SH-SY5Y (cell line): ENCODE measurements at regions not wholly inside any gene's neighbourhood (a gene's known extent, or its start where the extent isn't known, plus 50 kb on each side); places are given as distances from the start of the nearest gene placed in this dataset.

Experiments
- GATA2 ChIP-seq: IDR thresholded peaks from 2 replicates; pipeline ENCODE4 v1.6.1; 2011; ENCODE audit warnings: mild to moderate bottlenecking, low read depth, low read length
- GATA3 ChIP-seq: IDR thresholded peaks from 2 replicates; pipeline ENCODE4 v1.6.1; 2011; ENCODE audit warnings: low read depth, mild to moderate bottlenecking, low read length, moderate library complexity

GRCh38 chr2:15721411-15722067 is 129.9 kb downstream of the DDX1 start:
- TF ChIP-seq GATA2 (no peak), GATA3 (no peak)

- no peak for TF ChIP-seq GATA3
- TF ChIP-seq GATA2: no peak
Measured at GRCh38 chr2:15722980-15723379, 131.3 kb downstream of the DDX1 start.

DNA sequence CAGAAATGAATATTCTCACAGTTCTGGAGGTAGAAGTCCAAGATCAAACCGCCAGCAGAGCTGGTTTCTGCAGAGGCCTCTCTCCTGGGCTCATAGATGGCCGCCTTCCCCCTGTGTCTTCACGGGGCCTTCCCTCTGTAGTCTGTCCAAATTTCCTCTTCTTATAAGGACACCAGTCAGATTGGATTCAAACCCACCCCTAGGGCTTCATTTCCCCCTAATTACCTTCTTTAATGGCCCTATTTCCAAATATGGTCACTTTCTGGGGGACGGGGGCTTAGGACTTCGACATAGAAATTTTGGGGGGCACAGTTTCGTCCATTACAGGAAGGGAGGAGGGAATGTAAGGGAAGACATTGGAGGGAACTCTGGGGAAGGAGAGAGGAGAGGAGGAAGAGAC is 132.6 kb downstream of the DDX1 start:
- TF ChIP-seq GATA3 (no peak), GATA2 (no peak)

DNA sequence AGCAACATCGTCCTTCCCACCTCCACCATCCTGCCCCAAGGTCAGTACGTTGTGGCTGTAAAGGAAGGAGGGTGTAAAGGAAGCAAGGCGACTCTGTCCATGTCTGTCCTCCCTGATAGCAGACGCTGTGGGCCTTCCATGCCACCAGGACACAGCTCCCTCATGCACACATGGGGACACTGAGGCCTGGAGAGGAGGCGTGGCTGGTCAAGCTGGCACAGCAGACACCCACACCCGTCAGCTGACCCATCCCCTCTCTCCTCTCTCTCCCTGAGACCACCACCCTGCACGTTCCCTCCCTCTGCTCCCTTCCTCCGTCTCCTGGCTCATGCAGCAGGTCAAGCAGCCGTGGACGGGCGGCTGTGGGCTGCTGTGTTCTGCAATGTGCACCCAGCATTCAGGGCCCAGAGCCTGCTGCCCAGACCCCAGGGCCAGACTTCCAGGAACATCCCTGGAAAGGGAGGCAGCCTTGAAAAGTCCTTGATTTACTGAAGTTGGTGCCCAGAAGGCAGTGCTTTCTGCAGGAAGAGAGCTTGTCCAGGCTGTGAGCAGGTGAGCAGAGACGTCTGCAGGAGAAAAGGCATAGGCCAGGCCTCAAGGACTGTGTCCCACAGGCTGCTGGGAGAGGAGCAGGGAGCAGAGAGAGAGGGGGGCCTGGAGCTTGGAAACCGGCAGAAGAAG is 133.6 kb downstream of the DDX1 start:
- TF ChIP-seq GATA3: no peak
- no peak for TF ChIP-seq GATA2

GRCh38 chr2:15725782-15726112 is 134.1 kb downstream of the DDX1 start:
- TF ChIP-seq GATA3 (no peak), GATA2 (no peak)

DNA sequence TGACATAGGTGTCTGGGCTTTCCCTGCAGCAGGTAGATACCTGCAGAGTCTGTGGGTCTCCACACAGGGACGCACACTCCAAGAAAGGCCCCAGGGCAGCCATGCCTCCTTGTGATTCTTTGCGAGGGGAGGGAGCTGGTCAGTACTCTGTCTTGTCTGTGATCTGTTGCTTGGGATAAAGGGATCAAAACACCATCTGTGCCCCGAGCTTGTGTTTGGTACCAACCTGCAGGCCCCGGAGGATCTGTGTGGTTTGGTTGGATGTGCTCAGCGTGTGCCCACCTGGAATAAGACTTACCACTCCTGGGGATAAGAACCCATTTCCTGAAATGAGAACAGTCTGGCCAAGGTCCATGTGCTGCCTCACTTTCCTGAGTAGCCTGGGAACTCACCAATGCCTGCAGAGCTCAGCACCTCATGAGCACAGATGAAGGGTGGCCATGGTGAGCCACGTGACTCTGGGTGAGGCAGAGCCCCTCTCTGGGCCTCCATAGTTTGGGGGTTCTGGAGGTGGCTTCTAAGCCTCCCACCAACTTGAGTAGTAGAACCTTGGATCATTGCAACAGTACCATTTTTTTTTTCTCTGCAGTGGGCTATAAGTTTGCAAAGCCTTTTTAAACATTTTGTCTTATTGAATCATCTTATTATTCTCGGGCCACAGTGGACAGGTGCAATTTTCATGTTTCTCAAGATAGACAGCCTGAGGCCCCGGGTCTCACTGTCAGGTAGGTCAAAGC is 134.8 kb downstream of the DDX1 start:
- TF ChIP-seq GATA2: no peak
- TF ChIP-seq GATA3: no peak

- no peak for TF ChIP-seq GATA2
- TF ChIP-seq GATA3: no peak
Measured at GRCh38 chr2:15727396-15728244, 136.0 kb downstream of the DDX1 start.

- no peak for TF ChIP-seq GATA3
- TF ChIP-seq GATA2: no peak
Measured at GRCh38 chr2:15728245-15728938, 136.7 kb downstream of the DDX1 start.

DNA sequence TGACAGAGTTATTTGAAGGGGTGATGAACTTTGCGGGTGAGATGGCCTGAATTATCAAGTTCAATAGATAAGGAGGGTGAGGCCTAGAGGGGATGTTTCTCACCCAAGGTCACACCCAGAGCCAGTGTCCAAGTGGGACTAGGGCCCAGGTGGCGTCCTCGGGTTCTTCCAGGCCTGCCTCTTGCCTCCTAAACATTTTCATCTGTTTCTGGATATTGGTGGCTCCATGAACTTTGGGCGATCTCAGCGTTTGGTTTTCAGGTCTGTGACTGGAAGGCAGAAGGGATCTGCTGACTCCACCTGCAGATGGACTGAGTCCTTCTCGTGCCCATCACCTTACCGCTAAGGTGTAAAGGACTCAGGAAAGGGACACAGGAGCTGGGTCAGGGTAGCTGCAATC is 137.3 kb downstream of the DDX1 start:
- no peak for TF ChIP-seq GATA3
- no peak for TF ChIP-seq GATA2

GRCh38 chr2:15729709-15730544 is 138.3 kb downstream of the DDX1 start:
- TF ChIP-seq GATA3 (no peak), GATA2 (no peak)

GRCh38 chr2:15730545-15731212 is 139.0 kb downstream of the DDX1 start:
- no peak for TF ChIP-seq GATA2
- no peak for TF ChIP-seq GATA3

DNA sequence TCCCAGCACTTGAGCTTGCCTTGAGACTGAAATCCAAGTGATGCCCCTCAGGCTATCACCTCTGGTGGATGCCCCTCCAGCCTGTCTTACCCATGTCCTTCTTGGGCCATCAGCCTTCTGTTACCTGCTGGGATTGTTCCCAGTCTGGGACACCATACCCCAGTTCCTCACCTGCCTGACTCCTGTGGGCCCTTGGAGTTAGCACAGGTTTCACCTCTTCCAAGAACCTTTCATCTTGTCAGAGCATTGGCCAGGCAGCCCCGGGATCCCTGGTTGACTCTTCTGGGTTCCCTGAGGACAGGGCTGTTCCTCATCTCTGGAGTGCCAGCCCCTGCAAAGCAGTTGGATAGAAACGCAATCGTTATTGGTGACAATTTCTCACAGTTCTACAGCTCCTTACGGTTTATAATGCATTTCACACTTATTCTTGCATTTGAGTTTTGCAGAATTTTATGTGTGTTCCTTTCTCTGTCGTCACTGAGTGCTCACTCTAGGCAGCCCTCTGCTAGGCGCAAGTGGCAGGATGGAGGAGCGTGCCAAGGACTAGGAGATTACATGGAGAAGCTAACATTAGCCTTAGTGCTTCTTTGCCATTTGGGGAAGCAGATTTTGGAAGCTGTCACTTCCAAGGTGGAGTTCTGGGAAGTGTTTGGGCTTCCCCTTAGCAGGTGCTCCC is 139.7 kb downstream of the DDX1 start:
- TF ChIP-seq GATA2 (no peak), GATA3 (no peak)

GRCh38 chr2:15731889-15732271 is 140.2 kb downstream of the DDX1 start:
- TF ChIP-seq GATA3 (no peak), GATA2 (no peak)
